ENCODE measurements at regions not wholly inside any gene's neighbourhood (a gene's known extent, or its start where the extent isn't known, plus 50 kb on each side); places are given as distances from the start of the nearest gene placed in this dataset.

DNA sequence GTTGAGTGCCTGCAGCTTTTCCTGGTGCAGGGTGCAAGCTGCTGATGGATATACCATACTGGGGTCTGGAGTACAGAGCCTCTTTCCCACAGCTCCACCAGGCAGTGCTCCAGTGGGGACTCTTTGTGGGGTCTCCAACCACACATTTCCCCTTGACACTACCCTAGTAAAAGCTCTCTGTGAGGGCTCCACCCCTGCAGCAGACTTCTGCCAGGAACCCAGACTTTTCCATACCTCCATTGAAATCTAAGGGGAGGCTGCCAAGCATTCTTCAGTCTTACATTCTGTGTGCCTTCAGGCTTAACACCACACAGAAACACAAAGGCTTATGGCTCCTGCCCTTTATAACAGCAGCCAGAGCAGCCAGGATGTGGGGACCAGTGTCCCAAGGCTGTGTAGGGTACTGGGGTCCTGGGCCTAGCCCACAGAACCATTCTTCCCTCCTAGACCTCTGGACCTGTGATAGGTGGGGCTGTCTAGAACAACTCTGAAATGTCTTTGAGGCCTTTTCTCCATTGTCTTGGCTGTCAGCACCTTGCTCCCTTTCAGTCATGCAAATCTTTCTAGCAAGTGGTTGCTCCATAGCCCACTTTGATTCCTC lies 65.7 kb downstream of the TBXT start:
- no peak overlapping the region for H3K27ac ChIP-seq
- peaks cover 0 to 4% (median 3%) of the 10 kb centered on the region in 3 donors for H3K27me3 ChIP-seq
- DNase-seq = no peak
- intact Hi-C loops (cut with DNase I; ENCODE audit: low total_unique reads) = no loop called here
- no peaks in the 10 kb centered on the region for H3K36me3 ChIP-seq
- no peaks in the 10 kb centered on the region for H3K4me1 ChIP-seq
- no peaks in the 10 kb centered on the region for H3K9me3 ChIP-seq
- TF ChIP-seq POLR2A (IDR thresholded peaks at IDR 0.05) (no peak), CTCF (IDR thresholded peaks at IDR 0.05 in 4 of 5, conservative IDR thresholded peaks at IDR 0.05 in 1 of 5) (no peak)
- ATAC-seq = no peak
- no peak overlapping the region for H3K4me3 ChIP-seq
- in situ Hi-C loops (cut with MboI; ENCODE audit: low sequenced_read_pairs in 4 of 4) = loop anchor here in 1 of 4 donors (25.0 kb wide), 1 partner anchor 665 kb away; no protein-coding TSS in a partner anchor

DNA sequence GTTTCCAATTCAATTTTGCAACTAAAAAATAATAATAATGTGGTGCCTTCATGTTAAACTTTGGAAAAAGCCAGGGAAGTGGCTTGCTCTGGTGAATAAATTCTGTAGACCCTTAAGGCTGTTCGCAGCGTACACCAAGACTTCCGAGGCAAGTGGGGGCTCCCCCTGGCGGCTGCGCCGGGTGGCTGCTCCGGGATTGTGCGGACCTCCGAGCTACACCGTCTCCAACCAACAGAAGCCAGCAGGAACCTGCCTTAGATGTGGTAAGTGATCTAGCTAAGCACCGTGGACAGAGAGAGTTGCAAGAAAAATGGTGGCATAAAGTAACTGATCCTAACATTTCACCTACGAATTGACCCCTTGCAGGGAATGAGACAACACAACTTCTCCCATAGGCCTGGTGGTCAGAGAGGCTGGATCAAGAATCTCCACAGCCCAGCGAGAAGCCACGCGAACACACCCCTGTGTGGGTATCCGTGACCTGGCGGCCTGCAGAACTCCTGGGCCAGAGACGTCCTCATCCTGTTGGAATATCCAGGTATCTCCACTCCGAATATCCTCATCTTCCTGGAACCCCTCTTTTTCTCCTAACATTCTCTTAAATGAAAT lies 69.6 kb downstream of the TBXT start:
- H3K36me3 ChIP-seq = no peaks in the 10 kb centered on the region
- TF ChIP-seq POLR2A (IDR thresholded peaks at IDR 0.05) (no peak), CTCF (IDR thresholded peaks at IDR 0.05 in 4 of 5, conservative IDR thresholded peaks at IDR 0.05 in 1 of 5) (peak; percentile 27 to 67 (median 53))
- H3K27me3 ChIP-seq = peaks cover 0 to 4% (median 3%) of the 10 kb centered on the region in 3 donors
- in situ Hi-C loops (cut with MboI; ENCODE audit: low sequenced_read_pairs in 4 of 4) = loop anchor here (5.0 to 10.0 kb wide), 3 partner anchors 211 to 216 kb away; no protein-coding TSS in a partner anchor
- H3K4me3 ChIP-seq = peak overlapping the region in 3 of 4 donors; percentile 19 to 37 (median 25)
- peak; percentile 52 to 55 for ATAC-seq
- intact Hi-C loops (cut with DNase I; ENCODE audit: low total_unique reads) = loop anchor here (5.0 kb wide), 1 partner anchor 216 kb away; no protein-coding TSS in a partner anchor
- no peaks in the 10 kb centered on the region for H3K4me1 ChIP-seq
- no peak overlapping the region for H3K27ac ChIP-seq
- no peaks in the 10 kb centered on the region for H3K9me3 ChIP-seq
- DNase-seq = peak; percentile 14 to 27

DNA sequence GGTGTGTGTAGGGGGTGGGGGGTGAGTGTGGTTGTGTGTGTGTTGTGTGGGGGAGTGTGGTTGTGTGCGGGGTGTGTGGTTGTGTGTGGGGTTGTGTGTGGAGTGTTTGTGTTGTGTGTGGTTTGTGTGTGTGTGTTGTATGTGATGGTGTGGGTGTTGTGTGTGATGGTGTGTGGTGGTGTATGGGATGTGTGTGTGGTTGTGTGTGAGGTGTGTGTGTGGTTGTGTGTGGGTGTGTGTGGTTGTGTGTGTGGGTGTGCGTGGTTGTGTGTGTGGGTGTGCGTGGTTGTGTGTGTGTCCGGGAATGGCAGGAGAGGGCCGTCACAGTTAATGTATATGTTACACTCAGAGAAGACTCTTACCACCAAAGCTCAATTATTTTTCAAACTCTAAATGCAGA lies 79.8 kb downstream of the TBXT start:
- DNase-seq (no peak), ATAC-seq (no peak)
- in situ Hi-C loops (cut with MboI; ENCODE audit: low sequenced_read_pairs in 4 of 4) (no loop called here), intact Hi-C loops (cut with DNase I; ENCODE audit: low total_unique reads) (no loop called here)
- Histone ChIP-seq H3K27ac (no peak overlapping the region), H3K4me3 (no peak overlapping the region), H3K27me3 (no peaks in the 10 kb centered on the region), H3K4me1 (no peaks in the 10 kb centered on the region), H3K9me3 (no peaks in the 10 kb centered on the region), H3K36me3 (no peaks in the 10 kb centered on the region)
- no peak for TF ChIP-seq CTCF (IDR thresholded peaks at IDR 0.05 in 4 of 5, conservative IDR thresholded peaks at IDR 0.05 in 1 of 5)
- no peak for TF ChIP-seq POLR2A (IDR thresholded peaks at IDR 0.05)

DNA sequence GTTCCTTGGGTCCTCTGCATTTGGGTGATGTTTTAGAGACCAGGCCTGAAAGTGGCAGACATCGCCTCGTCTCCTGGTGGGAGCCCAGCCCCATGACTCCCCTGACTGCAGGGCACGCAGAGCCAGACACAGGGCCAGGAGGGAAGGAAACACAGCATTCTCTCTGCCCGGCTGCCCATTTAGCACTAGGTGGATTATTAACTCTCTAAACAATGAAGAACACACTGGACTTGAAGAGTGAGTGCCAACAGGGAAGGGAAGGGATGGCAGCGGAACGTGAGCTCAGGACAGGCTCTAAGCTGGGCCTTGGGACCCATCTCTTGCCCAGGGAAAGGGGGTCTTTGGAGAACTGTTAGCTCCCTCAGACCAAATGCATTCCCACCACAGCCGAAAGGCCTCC lies 80.4 kb downstream of the TBXT start:
- no peak for ATAC-seq
- H3K27me3 ChIP-seq = no peaks in the 10 kb centered on the region
- no peaks in the 10 kb centered on the region for H3K36me3 ChIP-seq
- H3K9me3 ChIP-seq = no peaks in the 10 kb centered on the region
- intact Hi-C loops (cut with DNase I; ENCODE audit: low total_unique reads) = no loop called here
- H3K27ac ChIP-seq = no peak overlapping the region
- in situ Hi-C loops (cut with MboI; ENCODE audit: low sequenced_read_pairs in 4 of 4) = no loop called here
- no peak overlapping the region for H3K4me3 ChIP-seq
- TF ChIP-seq POLR2A (IDR thresholded peaks at IDR 0.05) = no peak
- TF ChIP-seq CTCF (IDR thresholded peaks at IDR 0.05 in 4 of 5, conservative IDR thresholded peaks at IDR 0.05 in 1 of 5) = no peak
- DNase-seq = no peak
- H3K4me1 ChIP-seq = no peaks in the 10 kb centered on the region

Data from gastrocnemius medialis (tissue), 4 donors.